ENCODE measurements at regions not wholly inside any gene's neighbourhood (a gene's known extent, or its start where the extent isn't known, plus 50 kb on each side); places are given as distances from the start of the nearest gene placed in this dataset.

GRCh38 chr13:76053181-76053580 lies 417.1 kb downstream of the LMO7 start:
- DNase-seq (ENCODE audit: low spot score): no peak

GRCh38 chr13:76049376-76049746 lies 413.2 kb downstream of the LMO7 start:
- no peak for DNase-seq (ENCODE audit: low spot score)

GRCh38 chr13:76048675-76049375 lies 412.7 kb downstream of the LMO7 start:
- DNase-seq (ENCODE audit: low spot score): no peak

GRCh38 chr13:76048131-76048530 lies 412.0 kb downstream of the LMO7 start:
- no peak for DNase-seq (ENCODE audit: low spot score)

- DNase-seq (ENCODE audit: low spot score): no peak
Measured at GRCh38 chr13:76043874-76044273, 407.7 kb downstream of the LMO7 start.

- no peak for DNase-seq (ENCODE audit: low spot score)
Measured at GRCh38 chr13:76038920-76039716, 403.0 kb downstream of the LMO7 start.

GRCh38 chr13:76036176-76036575 lies 400.0 kb downstream of the LMO7 start:
- no peak for DNase-seq (ENCODE audit: low spot score)

- DNase-seq (ENCODE audit: low spot score): no peak
Measured at GRCh38 chr13:76035711-76036110, 399.6 kb downstream of the LMO7 start.

GRCh38 chr13:76029706-76030105 lies 393.6 kb downstream of the LMO7 start:
- DNase-seq (ENCODE audit: low spot score): no peak

- DNase-seq (ENCODE audit: low spot score): no peak
Measured at GRCh38 chr13:76029088-76029487, 393.0 kb downstream of the LMO7 start.

- DNase-seq (ENCODE audit: low spot score): no peak
Measured at GRCh38 chr13:76027131-76027530, 391.0 kb downstream of the LMO7 start.

- DNase-seq (ENCODE audit: low spot score): no peak
Measured at GRCh38 chr13:76025392-76025791, 389.3 kb downstream of the LMO7 start.

- DNase-seq (ENCODE audit: low spot score): no peak
Measured at GRCh38 chr13:76024151-76024550, 388.0 kb downstream of the LMO7 start.

GRCh38 chr13:76023652-76024051 lies 387.5 kb downstream of the LMO7 start:
- DNase-seq (ENCODE audit: low spot score): no peak

- no peak for DNase-seq (ENCODE audit: low spot score)
Measured at GRCh38 chr13:76020421-76020955, 384.4 kb downstream of the LMO7 start.

GRCh38 chr13:76019421-76020044 lies 383.4 kb downstream of the LMO7 start:
- no peak for DNase-seq (ENCODE audit: low spot score)

- no peak for DNase-seq (ENCODE audit: low spot score)
Measured at GRCh38 chr13:76017861-76018556, 381.9 kb downstream of the LMO7 start.

- peak; percentile 1 for DNase-seq (ENCODE audit: low spot score)
Measured at GRCh38 chr13:76016799-76017400, 380.8 kb downstream of the LMO7 start.

GRCh38 chr13:76014406-76015318 lies 378.5 kb downstream of the LMO7 start:
- no peak for DNase-seq (ENCODE audit: low spot score)

GRCh38 chr13:76012091-76012721 lies 376.1 kb downstream of the LMO7 start:
- DNase-seq (ENCODE audit: low spot score): no peak
